SJCRH30 (cell line): ENCODE measurements at regions not wholly inside any gene's neighbourhood (a gene's known extent, or its start where the extent isn't known, plus 50 kb on each side); places are given as distances from the start of the nearest gene placed in this dataset.

Experiments
- DNase-seq, 2 experiments: peaks; one replicate each; pipeline ENCODE4 v3.0.0-alpha.2; 2015 to 2020
- H3K27ac ChIP-seq: fragments of 250-450 bp; sonication (Bioruptor Pico); 2 replicates; pipeline ENCODE4 v1.5.1; 2020; ENCODE audit warnings: mild to moderate bottlenecking, moderate library complexity
- H3K27me3 ChIP-seq: fragments of 250-450 bp; sonication (Bioruptor Pico); 2 replicates; pipeline ENCODE4 v1.5.1; 2020; ENCODE audit warnings: mild to moderate bottlenecking, moderate library complexity
- H3K36me3 ChIP-seq: fragments of 250-450 bp; sonication (Bioruptor Pico); 2 replicates; pipeline ENCODE4 v1.5.1; 2020; ENCODE audit warnings: mild to moderate bottlenecking, moderate library complexity
- H3K4me1 ChIP-seq: fragments of 250-450 bp; sonication (Bioruptor Pico); 2 replicates; pipeline ENCODE4 v1.5.1; 2020; ENCODE audit warnings: mild to moderate bottlenecking, moderate library complexity
- H3K4me3 ChIP-seq: fragments of 250-450 bp; sonication (Bioruptor Pico); 2 replicates; pipeline ENCODE4 v1.5.1; 2020; ENCODE audit warnings: mild to moderate bottlenecking, moderate library complexity
- H3K9me3 ChIP-seq: fragments of 250-450 bp; sonication (Bioruptor Pico); replicated peaks from 2 replicates; pipeline ENCODE4 v1.5.1; 2020; ENCODE audit warnings: mild to moderate bottlenecking, moderate library complexity

DNA sequence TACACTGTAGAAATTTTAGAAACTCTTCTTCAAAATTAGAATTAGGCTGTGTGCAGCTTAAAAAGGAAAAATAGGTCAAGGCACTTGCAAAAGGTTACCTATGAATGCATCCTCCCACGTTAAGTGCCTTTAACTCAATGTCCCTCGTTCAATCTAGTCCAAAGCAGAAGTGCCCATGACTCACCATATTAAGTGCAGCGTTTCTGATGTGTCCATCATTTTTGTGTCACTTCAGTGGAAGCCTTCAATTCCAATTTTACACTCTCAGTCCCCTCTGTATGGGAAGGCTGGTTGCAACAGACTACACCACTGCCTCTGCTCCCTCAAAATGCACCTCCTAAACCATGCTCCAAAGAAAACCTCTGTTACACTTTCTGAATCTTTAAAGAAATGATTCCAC, 53.4 kb downstream of the FOXB1 start:
- H3K9me3 ChIP-seq = no peaks in the 10 kb centered on the region; the same call in 1 of the 2 replicates
- H3K4me1 ChIP-seq = no peaks in the 10 kb centered on the region
- H3K4me3 ChIP-seq = no peak overlapping the region
- no peaks in the 10 kb centered on the region for H3K27me3 ChIP-seq
- no peak overlapping the region for H3K27ac ChIP-seq
- no peaks in the 10 kb centered on the region for H3K36me3 ChIP-seq
- no peak for DNase-seq

- Histone ChIP-seq H3K9me3 (no peaks in the 10 kb centered on the region; the same call in 1 of the 2 replicates), H3K4me3 (no peak overlapping the region), H3K27ac (no peak overlapping the region), H3K27me3 (no peaks in the 10 kb centered on the region), H3K4me1 (no peaks in the 10 kb centered on the region), H3K36me3 (no peaks in the 10 kb centered on the region)
- DNase-seq = no peak
Observed at GRCh38 chr15:60059186-60059585, 55.1 kb downstream of the FOXB1 start.

DNA sequence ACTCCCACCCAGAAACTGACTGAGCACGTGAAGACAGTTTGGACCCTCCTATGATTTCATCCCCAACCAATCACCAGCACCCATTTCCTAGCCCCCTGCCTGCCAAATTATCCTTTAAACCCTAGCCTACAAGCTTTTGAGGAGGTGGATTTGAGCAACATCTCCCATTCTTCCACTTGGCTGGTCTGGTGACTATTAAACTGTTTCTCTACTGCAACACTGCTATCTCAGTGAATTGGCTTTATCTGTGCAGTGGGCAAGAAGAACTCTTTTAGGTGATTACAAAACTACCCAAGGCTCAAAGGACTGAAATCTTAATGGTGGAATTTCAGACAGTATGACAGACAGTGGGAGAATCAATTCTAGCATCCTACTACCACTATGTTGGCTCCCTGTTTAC, 57.6 kb downstream of the FOXB1 start:
- H3K27me3 ChIP-seq = no peaks in the 10 kb centered on the region
- H3K9me3 ChIP-seq = no peaks in the 10 kb centered on the region; the same call in 1 of the 2 replicates
- H3K4me1 ChIP-seq = no peaks in the 10 kb centered on the region
- no peaks in the 10 kb centered on the region for H3K36me3 ChIP-seq
- no peak overlapping the region for H3K27ac ChIP-seq
- no peak for DNase-seq
- no peak overlapping the region for H3K4me3 ChIP-seq

DNA sequence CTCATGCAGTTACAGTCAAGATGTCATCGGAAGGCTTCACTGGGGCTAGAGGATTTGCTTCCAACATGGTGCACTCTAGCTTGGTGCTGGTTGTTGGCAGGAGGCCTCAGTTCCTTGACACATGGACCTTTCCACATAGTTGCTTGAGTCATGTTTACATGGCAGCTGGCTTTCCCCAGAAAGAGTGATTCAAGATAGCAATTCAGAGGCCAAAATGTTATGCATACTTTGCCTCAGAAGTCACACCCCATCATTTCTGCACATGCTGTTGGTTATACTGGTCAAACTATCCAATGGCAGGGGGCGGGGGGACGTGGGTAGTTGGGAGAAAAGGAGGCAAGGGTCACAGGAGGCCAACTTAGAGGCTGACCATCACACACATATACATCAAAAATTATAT, 58.7 kb downstream of the FOXB1 start:
- Histone ChIP-seq H3K4me3 (no peak overlapping the region), H3K36me3 (no peaks in the 10 kb centered on the region), H3K27ac (no peak overlapping the region), H3K9me3 (no peaks in the 10 kb centered on the region; the same call in 1 of the 2 replicates), H3K4me1 (no peaks in the 10 kb centered on the region), H3K27me3 (no peaks in the 10 kb centered on the region)
- no peak for DNase-seq

GRCh38 chr15:60065951-60066350, 61.8 kb downstream of the FOXB1 start:
- H3K36me3 ChIP-seq = no peaks in the 10 kb centered on the region
- DNase-seq = no peak
- no peaks in the 10 kb centered on the region; the same call in 1 of the 2 replicates for H3K9me3 ChIP-seq
- no peak overlapping the region for H3K4me3 ChIP-seq
- H3K4me1 ChIP-seq = no peaks in the 10 kb centered on the region
- H3K27ac ChIP-seq = no peak overlapping the region
- H3K27me3 ChIP-seq = no peaks in the 10 kb centered on the region

- H3K27ac ChIP-seq = no peak overlapping the region
- no peaks in the 10 kb centered on the region for H3K9me3 ChIP-seq
- no peaks in the 10 kb centered on the region for H3K36me3 ChIP-seq
- no peaks in the 10 kb centered on the region for H3K27me3 ChIP-seq
- no peaks in the 10 kb centered on the region for H3K4me1 ChIP-seq
- no peak overlapping the region for H3K4me3 ChIP-seq
- DNase-seq = no peak
Observed at GRCh38 chr15:60070838-60071493, 66.9 kb downstream of the FOXB1 start.

DNA sequence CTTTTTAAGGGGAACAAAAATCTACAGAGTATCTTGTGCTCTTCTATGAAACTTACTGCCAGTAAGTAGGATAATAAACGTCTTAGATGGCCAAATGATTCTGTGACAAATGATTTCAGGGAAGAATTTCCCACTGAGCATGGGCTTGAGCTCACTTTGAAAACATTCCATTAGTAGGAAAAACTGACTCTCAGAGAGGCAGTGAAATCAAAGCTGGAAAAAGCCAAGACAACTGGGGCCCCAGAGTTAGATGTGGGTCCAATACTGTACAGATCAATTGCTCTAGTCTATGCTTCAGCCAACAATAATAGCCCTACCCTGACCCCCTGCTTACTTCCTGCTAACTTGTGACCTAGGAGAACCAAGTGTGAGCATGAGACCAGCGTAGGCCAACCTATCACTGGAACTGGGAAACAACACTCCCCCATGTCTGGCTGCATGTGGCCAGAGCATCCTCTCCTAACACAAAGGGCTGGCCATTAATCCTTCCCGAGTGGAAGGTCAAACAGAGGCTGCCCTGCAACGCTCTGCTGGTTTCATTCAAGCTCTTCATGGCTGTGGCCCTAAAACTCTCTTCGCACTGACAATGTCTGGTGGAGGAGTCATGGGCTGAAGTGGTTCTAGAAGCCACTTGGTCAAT, 68.8 kb downstream of the FOXB1 start:
- H3K9me3 ChIP-seq = no peaks in the 10 kb centered on the region
- DNase-seq = no peak
- H3K27me3 ChIP-seq = no peaks in the 10 kb centered on the region
- no peaks in the 10 kb centered on the region for H3K36me3 ChIP-seq
- H3K4me3 ChIP-seq = no peak overlapping the region
- no peaks in the 10 kb centered on the region for H3K4me1 ChIP-seq
- no peak overlapping the region for H3K27ac ChIP-seq

DNA sequence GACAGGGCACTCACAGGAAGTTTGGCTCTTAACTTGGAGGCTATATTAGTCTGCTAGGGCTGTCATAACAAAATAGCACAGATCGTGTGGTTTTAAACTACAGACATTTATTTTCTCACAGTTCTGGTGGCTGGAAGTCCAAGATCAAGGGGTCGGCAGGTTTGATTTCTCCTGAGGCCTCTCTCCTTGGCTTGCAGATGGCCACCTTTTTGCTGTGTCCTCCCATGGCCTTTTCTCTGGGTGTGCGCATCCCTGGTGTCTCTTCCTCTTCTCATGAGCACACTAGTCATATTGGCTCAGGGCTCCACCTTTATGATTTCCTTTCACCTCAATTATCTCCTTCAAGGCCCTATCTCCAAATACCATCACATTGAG, 69.3 kb downstream of the FOXB1 start:
- no peaks in the 10 kb centered on the region for H3K27me3 ChIP-seq
- H3K9me3 ChIP-seq = no peaks in the 10 kb centered on the region
- H3K4me3 ChIP-seq = no peak overlapping the region
- no peaks in the 10 kb centered on the region for H3K36me3 ChIP-seq
- no peak overlapping the region for H3K27ac ChIP-seq
- H3K4me1 ChIP-seq = no peaks in the 10 kb centered on the region
- DNase-seq = no peak

- Histone ChIP-seq H3K4me1 (no peaks in the 10 kb centered on the region), H3K27ac (no peak overlapping the region), H3K36me3 (no peaks in the 10 kb centered on the region), H3K27me3 (no peaks in the 10 kb centered on the region), H3K9me3 (no peaks in the 10 kb centered on the region), H3K4me3 (no peak overlapping the region)
- peak; percentile 20 to 24 for DNase-seq
Observed at GRCh38 chr15:60074181-60074885, 70.2 kb downstream of the FOXB1 start.

DNA sequence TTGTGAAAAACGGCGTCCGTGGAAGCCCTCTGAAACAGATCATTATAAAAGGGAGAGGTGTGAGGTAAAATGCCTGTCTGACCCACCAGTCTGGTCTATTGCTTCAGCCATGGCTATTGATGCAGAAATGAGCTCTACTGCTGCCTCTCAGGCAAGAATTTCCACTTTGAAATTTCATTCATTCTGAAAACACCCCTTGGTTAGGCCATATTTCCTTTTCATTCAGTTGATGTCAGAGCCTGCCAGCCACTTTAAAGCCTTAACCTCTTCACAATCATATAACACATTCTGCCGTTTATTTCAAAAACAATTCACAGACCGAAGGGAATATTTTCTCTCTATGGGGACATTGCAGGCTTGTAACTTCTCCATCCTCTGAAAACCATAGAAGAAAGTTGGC, 71.9 kb downstream of the FOXB1 start:
- Histone ChIP-seq H3K4me3 (no peak overlapping the region), H3K9me3 (no peaks in the 10 kb centered on the region), H3K36me3 (no peaks in the 10 kb centered on the region), H3K4me1 (no peaks in the 10 kb centered on the region), H3K27me3 (no peaks in the 10 kb centered on the region), H3K27ac (no peak overlapping the region)
- no peak for DNase-seq

DNA sequence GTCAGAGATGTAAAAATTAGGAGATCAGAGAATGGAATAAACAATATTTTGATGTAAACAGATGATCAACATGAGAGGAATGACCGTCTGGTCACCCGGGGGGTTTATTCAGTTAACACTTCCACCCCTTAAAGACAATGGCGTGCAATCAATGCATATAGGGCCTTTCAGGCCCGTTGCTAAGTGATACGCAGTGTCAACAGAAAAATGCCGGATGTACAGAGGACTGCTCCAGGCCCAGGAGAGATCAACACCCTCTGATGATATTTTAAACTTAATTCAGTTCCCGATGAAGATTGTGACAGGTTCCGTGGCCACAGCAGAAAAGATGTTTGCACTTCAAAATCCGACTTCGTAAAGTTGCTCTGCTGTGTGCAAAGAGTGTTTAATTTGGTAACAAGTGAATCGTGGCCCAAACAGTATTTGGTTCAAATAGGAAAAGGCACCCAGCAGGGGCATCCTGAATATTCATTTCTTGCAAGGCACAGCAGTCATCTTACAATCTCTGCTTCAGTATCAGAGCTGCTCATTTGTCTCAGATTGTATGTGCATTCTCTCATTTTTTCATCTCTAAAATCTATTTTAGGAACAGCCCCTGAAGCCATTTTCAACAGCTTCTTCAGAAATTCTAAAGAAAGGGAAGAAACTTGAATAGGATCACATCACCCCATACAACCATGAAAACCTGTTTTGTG, 72.6 kb downstream of the FOXB1 start:
- Histone ChIP-seq H3K4me1 (no peaks in the 10 kb centered on the region), H3K4me3 (no peak overlapping the region), H3K9me3 (no peaks in the 10 kb centered on the region), H3K27ac (no peak overlapping the region), H3K27me3 (no peaks in the 10 kb centered on the region), H3K36me3 (no peaks in the 10 kb centered on the region)
- no peak for DNase-seq

- Histone ChIP-seq H3K9me3 (no peaks in the 10 kb centered on the region), H3K4me1 (no peaks in the 10 kb centered on the region), H3K27ac (no peak overlapping the region), H3K36me3 (no peaks in the 10 kb centered on the region), H3K4me3 (no peak overlapping the region), H3K27me3 (no peaks in the 10 kb centered on the region)
- no peak for DNase-seq
Observed at GRCh38 chr15:60077581-60078359, 73.7 kb downstream of the FOXB1 start.

GRCh38 chr15:60079210-60079609, 75.1 kb downstream of the FOXB1 start:
- H3K27ac ChIP-seq = no peak overlapping the region
- H3K9me3 ChIP-seq = no peaks in the 10 kb centered on the region
- H3K4me3 ChIP-seq = no peak overlapping the region
- H3K27me3 ChIP-seq = no peaks in the 10 kb centered on the region
- DNase-seq = no peak
- no peaks in the 10 kb centered on the region for H3K4me1 ChIP-seq
- H3K36me3 ChIP-seq = no peaks in the 10 kb centered on the region

DNA sequence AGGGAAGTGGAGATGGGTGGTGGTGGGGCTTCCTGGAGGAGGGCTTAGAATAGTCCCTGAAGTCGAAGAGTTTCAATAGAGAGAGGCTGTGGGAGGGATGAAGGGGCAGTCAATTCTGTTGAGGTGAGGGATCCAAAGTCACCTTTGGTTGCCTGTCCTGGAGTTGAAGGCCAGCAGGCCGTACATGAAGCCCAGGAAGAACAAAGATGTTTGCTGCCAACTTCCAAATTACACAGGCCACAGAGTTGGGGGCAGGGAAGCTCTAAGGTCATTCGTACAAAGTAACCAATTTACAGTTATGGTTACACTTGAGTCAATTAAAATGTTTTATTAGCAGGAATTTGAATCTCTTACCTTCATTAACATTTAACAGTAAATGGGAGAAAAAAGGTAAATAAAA, 77.9 kb downstream of the FOXB1 start:
- Histone ChIP-seq H3K27me3 (no peaks in the 10 kb centered on the region), H3K4me1 (no peaks in the 10 kb centered on the region), H3K4me3 (no peak overlapping the region), H3K36me3 (no peaks in the 10 kb centered on the region), H3K27ac (no peak overlapping the region), H3K9me3 (no peaks in the 10 kb centered on the region)
- no peak for DNase-seq
